Epithelial cell of proximal tubule (primary cell): ENCODE measurements at regions not wholly inside any gene's neighbourhood (a gene's known extent, or its start where the extent isn't known, plus 50 kb on each side); places are given as distances from the start of the nearest gene placed in this dataset.

ENCODE experiments used
- DNase-seq: peaks from one replicate; pipeline ENCODE4 v3.0.0-alpha.2; 2011; ENCODE audit warnings: low read depth
- H3K4me3 ChIP-seq: 2 replicates; pipeline ENCODE4 v1.5.1; 2011; ENCODE audit warnings: low read depth, mild to moderate bottlenecking, low read length
- CTCF ChIP-seq: conservative IDR thresholded peaks from 2 replicates; pipeline ENCODE4 v1.5.1; 2012; ENCODE audit warnings: low read depth, mild to moderate bottlenecking, low read length

GRCh38 chr16:17775061-17775460 lies 304.3 kb upstream of the XYLT1 start:
- no peak for DNase-seq
- TF ChIP-seq CTCF = no peak
- no peak overlapping the region for H3K4me3 ChIP-seq

- no peak for TF ChIP-seq CTCF
- DNase-seq = no peak
- no peak overlapping the region for H3K4me3 ChIP-seq
Measured at GRCh38 chr16:17773698-17774101, 302.9 kb upstream of the XYLT1 start.

GRCh38 chr16:17770104-17770503 lies 299.3 kb upstream of the XYLT1 start:
- no peak for DNase-seq
- no peak overlapping the region for H3K4me3 ChIP-seq
- no peak for TF ChIP-seq CTCF

- no peak for DNase-seq
Measured at GRCh38 chr16:17769065-17769464, 298.3 kb upstream of the XYLT1 start.

GRCh38 chr16:17768257-17768656 lies 297.5 kb upstream of the XYLT1 start:
- no peak overlapping the region for H3K4me3 ChIP-seq
- DNase-seq = no peak
- no peak for TF ChIP-seq CTCF

More at GRCh38 chr16:17769065-17769464, 298.3 kb upstream of the XYLT1 start:
- no peak overlapping the region for H3K4me3 ChIP-seq
- no peak for TF ChIP-seq CTCF

- TF ChIP-seq CTCF = no peak
- DNase-seq = no peak
- H3K4me3 ChIP-seq = no peak overlapping the region
Measured at GRCh38 chr16:17766012-17766411, 295.3 kb upstream of the XYLT1 start.

- H3K4me3 ChIP-seq = no peak overlapping the region
- no peak for DNase-seq
- no peak for TF ChIP-seq CTCF
Measured at GRCh38 chr16:17759451-17760390, 289.0 kb upstream of the XYLT1 start.
